ENCODE measurements at regions not wholly inside any gene's neighbourhood (a gene's known extent, or its start where the extent isn't known, plus 50 kb on each side); places are given as distances from the start of the nearest gene placed in this dataset.

- TF ChIP-seq, protein P1, sequence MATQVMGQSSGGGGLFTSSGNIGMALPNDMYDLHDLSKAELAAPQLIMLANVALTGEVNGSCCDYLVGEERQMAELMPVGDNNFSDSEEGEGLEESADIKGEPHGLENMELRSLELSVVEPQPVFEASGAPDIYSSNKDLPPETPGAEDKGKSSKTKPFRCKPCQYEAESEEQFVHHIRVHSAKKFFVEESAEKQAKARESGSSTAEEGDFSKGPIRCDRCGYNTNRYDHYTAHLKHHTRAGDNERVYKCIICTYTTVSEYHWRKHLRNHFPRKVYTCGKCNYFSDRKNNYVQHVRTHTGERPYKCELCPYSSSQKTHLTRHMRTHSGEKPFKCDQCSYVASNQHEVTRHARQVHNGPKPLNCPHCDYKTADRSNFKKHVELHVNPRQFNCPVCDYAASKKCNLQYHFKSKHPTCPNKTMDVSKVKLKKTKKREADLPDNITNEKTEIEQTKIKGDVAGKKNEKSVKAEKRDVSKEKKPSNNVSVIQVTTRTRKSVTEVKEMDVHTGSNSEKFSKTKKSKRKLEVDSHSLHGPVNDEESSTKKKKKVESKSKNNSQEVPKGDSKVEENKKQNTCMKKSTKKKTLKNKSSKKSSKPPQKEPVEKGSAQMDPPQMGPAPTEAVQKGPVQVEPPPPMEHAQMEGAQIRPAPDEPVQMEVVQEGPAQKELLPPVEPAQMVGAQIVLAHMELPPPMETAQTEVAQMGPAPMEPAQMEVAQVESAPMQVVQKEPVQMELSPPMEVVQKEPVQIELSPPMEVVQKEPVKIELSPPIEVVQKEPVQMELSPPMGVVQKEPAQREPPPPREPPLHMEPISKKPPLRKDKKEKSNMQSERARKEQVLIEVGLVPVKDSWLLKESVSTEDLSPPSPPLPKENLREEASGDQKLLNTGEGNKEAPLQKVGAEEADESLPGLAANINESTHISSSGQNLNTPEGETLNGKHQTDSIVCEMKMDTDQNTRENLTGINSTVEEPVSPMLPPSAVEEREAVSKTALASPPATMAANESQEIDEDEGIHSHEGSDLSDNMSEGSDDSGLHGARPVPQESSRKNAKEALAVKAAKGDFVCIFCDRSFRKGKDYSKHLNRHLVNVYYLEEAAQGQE (IDR thresholded peaks at IDR 0.05): no peak
- TF ChIP-seq GABPA (IDR thresholded peaks at IDR 0.05 in 1 of 2, conservative IDR thresholded peaks at IDR 0.05 in 1 of 2) (no peak), NR2F2 (IDR thresholded peaks at IDR 0.05) (no peak), HNF4G (IDR thresholded peaks at IDR 0.05) (no peak), FOXA1 (IDR thresholded peaks at IDR 0.05) (no peak), EGR1 (IDR thresholded peaks at IDR 0.05; ENCODE audit: low read depth in 2 of 2) (no peak), TAF1 (conservative IDR thresholded peaks at IDR 0.05) (no peak), FOXA2 (IDR thresholded peaks at IDR 0.05) (no peak)
- TF ChIP-seq, protein P2, sequence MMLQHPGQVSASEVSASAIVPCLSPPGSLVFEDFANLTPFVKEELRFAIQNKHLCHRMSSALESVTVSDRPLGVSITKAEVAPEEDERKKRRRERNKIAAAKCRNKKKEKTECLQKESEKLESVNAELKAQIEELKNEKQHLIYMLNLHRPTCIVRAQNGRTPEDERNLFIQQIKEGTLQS (IDR thresholded peaks at IDR 0.05): no peak
- TF ChIP-seq, protein P3, sequence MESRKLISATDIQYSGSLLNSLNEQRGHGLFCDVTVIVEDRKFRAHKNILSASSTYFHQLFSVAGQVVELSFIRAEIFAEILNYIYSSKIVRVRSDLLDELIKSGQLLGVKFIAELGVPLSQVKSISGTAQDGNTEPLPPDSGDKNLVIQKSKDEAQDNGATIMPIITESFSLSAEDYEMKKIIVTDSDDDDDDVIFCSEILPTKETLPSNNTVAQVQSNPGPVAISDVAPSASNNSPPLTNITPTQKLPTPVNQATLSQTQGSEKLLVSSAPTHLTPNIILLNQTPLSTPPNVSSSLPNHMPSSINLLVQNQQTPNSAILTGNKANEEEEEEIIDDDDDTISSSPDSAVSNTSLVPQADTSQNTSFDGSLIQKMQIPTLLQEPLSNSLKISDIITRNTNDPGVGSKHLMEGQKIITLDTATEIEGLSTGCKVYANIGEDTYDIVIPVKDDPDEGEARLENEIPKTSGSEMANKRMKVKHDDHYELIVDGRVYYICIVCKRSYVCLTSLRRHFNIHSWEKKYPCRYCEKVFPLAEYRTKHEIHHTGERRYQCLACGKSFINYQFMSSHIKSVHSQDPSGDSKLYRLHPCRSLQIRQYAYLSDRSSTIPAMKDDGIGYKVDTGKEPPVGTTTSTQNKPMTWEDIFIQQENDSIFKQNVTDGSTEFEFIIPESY (IDR thresholded peaks at IDR 0.05): no peak
- TF ChIP-seq, protein P4, sequence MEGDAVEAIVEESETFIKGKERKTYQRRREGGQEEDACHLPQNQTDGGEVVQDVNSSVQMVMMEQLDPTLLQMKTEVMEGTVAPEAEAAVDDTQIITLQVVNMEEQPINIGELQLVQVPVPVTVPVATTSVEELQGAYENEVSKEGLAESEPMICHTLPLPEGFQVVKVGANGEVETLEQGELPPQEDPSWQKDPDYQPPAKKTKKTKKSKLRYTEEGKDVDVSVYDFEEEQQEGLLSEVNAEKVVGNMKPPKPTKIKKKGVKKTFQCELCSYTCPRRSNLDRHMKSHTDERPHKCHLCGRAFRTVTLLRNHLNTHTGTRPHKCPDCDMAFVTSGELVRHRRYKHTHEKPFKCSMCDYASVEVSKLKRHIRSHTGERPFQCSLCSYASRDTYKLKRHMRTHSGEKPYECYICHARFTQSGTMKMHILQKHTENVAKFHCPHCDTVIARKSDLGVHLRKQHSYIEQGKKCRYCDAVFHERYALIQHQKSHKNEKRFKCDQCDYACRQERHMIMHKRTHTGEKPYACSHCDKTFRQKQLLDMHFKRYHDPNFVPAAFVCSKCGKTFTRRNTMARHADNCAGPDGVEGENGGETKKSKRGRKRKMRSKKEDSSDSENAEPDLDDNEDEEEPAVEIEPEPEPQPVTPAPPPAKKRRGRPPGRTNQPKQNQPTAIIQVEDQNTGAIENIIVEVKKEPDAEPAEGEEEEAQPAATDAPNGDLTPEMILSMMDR (IDR thresholded peaks at IDR 0.05; ENCODE audit: low read depth, low read length, missing input control): no peak
- Histone ChIP-seq H3K27me3 (ENCODE audit: control insufficient read depth in 4 of 4, insufficient read depth in 4 of 4, low read length in 3 of 4) (peaks cover 0 to 3% (median 0%) of the 10 kb centered on the region in 4 donors), H3K36me3 (ENCODE audit: control insufficient read depth in 4 of 4, insufficient read depth in 3 of 4, low read depth in 1 of 4, low read length in 3 of 4) (no peaks in the 10 kb centered on the region), H3K9ac (ENCODE audit: low read depth in 1 of 2, low read length in 2 of 2) (no peak overlapping the region), H3K27ac (ENCODE audit: low read depth in 1 of 2, low read length in 2 of 2) (no peak overlapping the region), H3K9me3 (ENCODE audit: control insufficient read depth in 4 of 4, low read length in 3 of 4) (no peaks in the 10 kb centered on the region), H3K4me1 (ENCODE audit: control insufficient read depth in 4 of 4, insufficient read depth in 4 of 4, low read length in 3 of 4) (no peaks in the 10 kb centered on the region), H3K4me3 (ENCODE audit: low read depth in 1 of 3, low read length in 3 of 3) (no peak overlapping the region)
- 42% methylated on average over 6 of the region's 6 CpGs for WGBS
- DNase-seq (ENCODE audit: low spot score): no peak
Observed at GRCh38 chr1:30198795-30199403, 524.5 kb downstream of the MATN1 start.

- no peak for DNase-seq (ENCODE audit: low spot score)
- WGBS: 81% methylated on average over 2 of the region's 2 CpGs
- H3K36me3 ChIP-seq (ENCODE audit: control insufficient read depth in 4 of 4, insufficient read depth in 3 of 4, low read depth in 1 of 4, low read length in 3 of 4): no peaks in the 10 kb centered on the region
- H3K4me1 ChIP-seq (ENCODE audit: control insufficient read depth in 4 of 4, insufficient read depth in 4 of 4, low read length in 3 of 4): no peaks in the 10 kb centered on the region
- no peak overlapping the region for H3K9ac ChIP-seq (ENCODE audit: low read depth in 1 of 2, low read length in 2 of 2)
- peaks cover 0 to 3% (median 0%) of the 10 kb centered on the region in 4 donors for H3K27me3 ChIP-seq (ENCODE audit: control insufficient read depth in 4 of 4, insufficient read depth in 4 of 4, low read length in 3 of 4)
- no peaks in the 10 kb centered on the region for H3K9me3 ChIP-seq (ENCODE audit: control insufficient read depth in 4 of 4, low read length in 3 of 4)
- no peak overlapping the region for H3K4me3 ChIP-seq (ENCODE audit: low read depth in 1 of 3, low read length in 3 of 3)
- TF ChIP-seq SP1 (IDR thresholded peaks at IDR 0.05): no peak
- no peak for TF ChIP-seq NR2F2 (IDR thresholded peaks at IDR 0.05)
- no peak for TF ChIP-seq FOXA2 (IDR thresholded peaks at IDR 0.05)
- TF ChIP-seq YY1 (IDR thresholded peaks at IDR 0.05): no peak
- TF ChIP-seq, protein P1 (IDR thresholded peaks at IDR 0.05): no peak
- TF ChIP-seq HNF4A (conservative IDR thresholded peaks at IDR 0.05): no peak
- TF ChIP-seq, protein P2 (IDR thresholded peaks at IDR 0.05): no peak
- TF ChIP-seq MAX (IDR thresholded peaks at IDR 0.05): no peak
- no peak for TF ChIP-seq RXRA (IDR thresholded peaks at IDR 0.05)
- TF ChIP-seq HNF4G (IDR thresholded peaks at IDR 0.05): no peak
- no peak overlapping the region for H3K27ac ChIP-seq (ENCODE audit: low read depth in 1 of 2, low read length in 2 of 2)
Observed at GRCh38 chr1:30198451-30198760, 525.0 kb downstream of the MATN1 start.
